Peyer's patch (tissue), 4 donors: ENCODE measurements at regions not wholly inside any gene's neighbourhood (a gene's known extent, or its start where the extent isn't known, plus 50 kb on each side); places are given as distances from the start of the nearest gene placed in this dataset.

Experiments used
- POLR2A ChIP-seq, 2 donors: fragments of 450-650 bp; IDR thresholded peaks; one replicate each; pipeline ENCODE4 v1.5.1; 2017; ENCODE audit warnings: antibody characterized with exemption in 2 of 2, mild to moderate bottlenecking in 2 of 2, moderate library complexity in 2 of 2
- TF ChIP-seq, protein P1 (sequence below), 6 experiments: fragments of 450-650 bp in 4 of 6; fragments of 200-600 bp in 2 of 6; sonication (generic) in 1 of 6; IDR thresholded peaks; one replicate each; pipeline ENCODE4 v1.5.1; 2017 to 2019; ENCODE audit warnings: antibody characterized with exemption in 6 of 6, mild to moderate bottlenecking in 3 of 6, moderate library complexity in 1 of 6

DNA sequence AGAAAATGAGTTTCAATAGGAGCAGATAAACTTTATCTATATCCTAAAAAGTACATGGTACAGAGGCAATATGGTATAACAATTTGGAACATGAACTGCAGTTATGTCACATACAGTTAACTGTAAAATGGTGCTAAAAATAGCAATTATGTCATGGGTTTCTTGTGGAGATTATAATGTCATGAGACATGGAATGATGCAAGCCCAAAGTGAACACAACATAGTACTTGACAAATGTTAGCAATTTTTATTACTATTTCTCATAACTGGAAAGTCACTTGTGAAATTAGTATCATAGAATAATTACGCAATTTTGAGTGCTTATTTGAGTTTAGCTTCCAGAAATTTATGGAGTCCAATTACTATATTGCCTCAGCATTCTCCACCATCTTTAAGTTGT lies 1263.4 kb downstream of the DSC3 start:
- TF ChIP-seq, protein P1, sequence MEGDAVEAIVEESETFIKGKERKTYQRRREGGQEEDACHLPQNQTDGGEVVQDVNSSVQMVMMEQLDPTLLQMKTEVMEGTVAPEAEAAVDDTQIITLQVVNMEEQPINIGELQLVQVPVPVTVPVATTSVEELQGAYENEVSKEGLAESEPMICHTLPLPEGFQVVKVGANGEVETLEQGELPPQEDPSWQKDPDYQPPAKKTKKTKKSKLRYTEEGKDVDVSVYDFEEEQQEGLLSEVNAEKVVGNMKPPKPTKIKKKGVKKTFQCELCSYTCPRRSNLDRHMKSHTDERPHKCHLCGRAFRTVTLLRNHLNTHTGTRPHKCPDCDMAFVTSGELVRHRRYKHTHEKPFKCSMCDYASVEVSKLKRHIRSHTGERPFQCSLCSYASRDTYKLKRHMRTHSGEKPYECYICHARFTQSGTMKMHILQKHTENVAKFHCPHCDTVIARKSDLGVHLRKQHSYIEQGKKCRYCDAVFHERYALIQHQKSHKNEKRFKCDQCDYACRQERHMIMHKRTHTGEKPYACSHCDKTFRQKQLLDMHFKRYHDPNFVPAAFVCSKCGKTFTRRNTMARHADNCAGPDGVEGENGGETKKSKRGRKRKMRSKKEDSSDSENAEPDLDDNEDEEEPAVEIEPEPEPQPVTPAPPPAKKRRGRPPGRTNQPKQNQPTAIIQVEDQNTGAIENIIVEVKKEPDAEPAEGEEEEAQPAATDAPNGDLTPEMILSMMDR (IDR thresholded peaks at IDR 0.05), result no peak
- TF ChIP-seq POLR2A (IDR thresholded peaks at IDR 0.05), result no peak
